RKO (cell line): ENCODE measurements at regions not wholly inside any gene's neighbourhood (a gene's known extent, or its start where the extent isn't known, plus 50 kb on each side); places are given as distances from the start of the nearest gene placed in this dataset.
"Not testable (repeated sequence)": the region's sequence is repeated elsewhere in the genome, so short reads cannot be mapped to it uniquely, and the experiment has no call there.

Source experiments
- DNase-seq: peaks from one replicate; pipeline ENCODE4 v3.0.0-alpha.2; 2016; ENCODE audit warnings: low spot score

GRCh38 chr18:38575023-38575422 lies 1009.4 kb upstream of the CELF4 start:
- DNase-seq, result no peak

GRCh38 chr18:38572554-38573111 lies 1007.0 kb upstream of the CELF4 start:
- DNase-seq, result no peak

DNA sequence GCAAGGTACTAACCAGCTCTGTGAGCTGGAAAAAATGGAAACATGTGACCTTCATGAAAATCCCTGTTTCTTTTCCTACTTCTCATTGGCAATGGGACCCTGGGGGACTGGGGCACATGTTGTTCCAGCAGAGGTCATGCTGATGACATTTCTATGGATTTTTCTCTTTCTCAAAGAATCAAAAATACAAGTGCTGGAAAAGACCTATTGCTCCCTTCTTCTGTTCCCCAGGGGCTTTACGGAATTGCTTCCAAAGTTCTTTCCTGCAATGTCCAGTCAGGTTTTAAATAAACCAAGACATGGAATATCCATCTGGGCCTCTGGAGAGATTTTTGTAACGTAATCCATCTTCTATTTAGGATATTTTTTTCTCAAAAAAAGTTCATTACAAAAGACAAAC lies 1006.1 kb upstream of the CELF4 start:
- no peak for DNase-seq

GRCh38 chr18:38565513-38565912 lies 999.9 kb upstream of the CELF4 start:
- no peak for DNase-seq

DNA sequence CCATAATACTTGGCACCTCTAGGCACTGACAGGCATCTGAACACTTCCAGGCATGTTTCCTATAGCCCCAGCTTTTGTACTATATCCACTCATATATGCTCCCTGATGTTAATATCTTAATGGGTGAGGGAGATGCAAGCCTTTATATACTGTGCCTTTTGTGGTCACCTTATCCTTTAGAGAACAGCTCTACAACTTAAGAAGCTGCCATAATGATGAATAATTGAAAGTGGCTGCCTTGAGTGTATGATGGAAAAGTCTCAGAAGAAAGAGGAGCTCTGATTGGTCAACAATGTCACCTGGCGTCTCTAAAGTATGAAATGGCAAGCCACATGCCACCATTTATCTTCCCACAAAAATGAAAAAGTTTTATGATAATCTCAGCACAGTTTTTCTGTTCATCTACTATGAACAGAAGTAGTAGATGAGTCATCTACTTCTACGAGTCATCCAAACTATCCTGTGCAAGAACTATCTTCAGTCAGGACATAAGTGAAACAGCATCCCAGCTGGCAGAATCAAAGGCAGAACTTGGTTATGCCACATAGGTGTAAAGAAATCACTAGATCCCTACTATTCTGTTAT lies 997.9 kb upstream of the CELF4 start:
- peak; percentile 4 for DNase-seq

DNA sequence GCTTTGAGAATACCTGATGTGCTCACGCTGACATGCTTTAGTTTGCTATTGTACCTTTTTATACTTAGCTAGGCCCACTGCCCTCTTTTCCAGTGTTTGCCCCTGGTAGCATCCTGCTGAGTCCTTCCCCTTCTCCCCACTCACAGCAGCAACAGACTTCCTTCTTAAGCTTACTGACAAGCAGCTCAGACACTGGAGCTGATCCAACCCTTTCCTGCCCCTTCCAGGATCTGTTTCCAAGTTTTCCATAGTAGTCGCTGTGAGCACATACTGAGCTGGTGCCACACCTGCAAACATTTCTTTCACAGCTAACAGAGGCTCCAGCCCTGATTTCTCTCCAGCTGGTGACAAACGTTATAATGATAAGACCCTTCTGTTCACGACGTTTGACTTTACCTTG lies 991.4 kb upstream of the CELF4 start:
- no peak for DNase-seq

- no peak for DNase-seq
Observed at GRCh38 chr18:38552732-38553321, 987.2 kb upstream of the CELF4 start.

GRCh38 chr18:38551881-38552280 lies 986.3 kb upstream of the CELF4 start:
- no peak for DNase-seq

DNA sequence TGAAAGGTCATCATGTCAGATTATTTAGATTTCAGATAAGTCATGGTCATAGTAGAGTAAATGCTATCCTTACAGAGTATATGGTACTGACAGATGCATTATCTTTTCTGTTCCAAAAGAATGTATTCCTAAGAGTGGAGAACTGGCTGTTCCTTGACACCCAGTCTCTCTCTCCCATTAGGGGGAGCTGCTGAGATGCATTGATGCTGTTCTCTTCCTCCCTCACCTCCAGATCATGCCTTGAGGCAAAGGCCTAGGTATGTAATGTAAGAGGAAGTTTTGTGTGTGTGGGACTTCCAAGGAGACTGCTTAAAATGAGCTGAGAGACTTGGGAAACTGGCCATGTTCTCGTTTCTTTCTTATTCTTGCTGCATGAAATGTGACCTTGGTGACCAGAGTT lies 979.5 kb upstream of the CELF4 start:
- DNase-seq, result no peak

- no peak for DNase-seq
Observed at GRCh38 chr18:38539856-38540255, 974.3 kb upstream of the CELF4 start.

GRCh38 chr18:38539371-38539770 lies 973.8 kb upstream of the CELF4 start:
- DNase-seq, result no peak

DNA sequence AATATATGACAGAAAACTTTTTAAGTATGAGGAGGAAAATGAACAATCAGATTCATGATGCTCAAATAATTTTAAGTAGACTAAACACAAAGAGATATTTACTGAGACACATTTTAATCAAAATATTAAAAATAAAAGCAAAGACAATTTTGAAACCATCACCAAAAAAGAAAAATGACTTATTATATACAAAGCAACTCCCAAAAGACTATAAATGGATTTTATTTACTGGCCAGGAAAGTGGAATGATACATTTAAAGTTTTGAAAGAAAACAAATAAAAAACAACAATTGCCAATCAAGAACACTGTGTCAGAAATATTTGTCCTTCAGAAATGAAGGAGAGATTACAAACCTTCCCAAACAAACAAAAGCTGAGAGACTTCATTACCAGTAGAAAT lies 968.5 kb upstream of the CELF4 start:
- no peak for DNase-seq

DNA sequence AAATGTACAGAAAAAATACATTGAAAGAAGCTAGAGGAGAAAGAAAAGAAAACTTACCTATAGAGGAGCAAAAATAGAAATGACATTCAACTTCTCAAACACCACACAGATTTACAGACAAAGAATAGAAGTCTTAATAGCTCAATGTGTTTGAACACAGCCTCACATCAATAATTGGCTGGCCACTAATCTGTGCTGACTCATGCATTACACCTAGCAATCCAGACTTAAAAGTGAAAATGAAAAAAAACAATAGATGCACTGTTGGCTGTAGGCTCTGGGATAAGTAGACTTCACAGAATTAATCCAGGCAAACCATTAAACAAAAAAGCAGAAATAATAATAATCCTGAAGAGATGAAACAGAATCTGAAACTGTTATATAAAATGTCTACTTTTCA lies 961.3 kb upstream of the CELF4 start:
- DNase-seq, result peak; percentile 0

DNA sequence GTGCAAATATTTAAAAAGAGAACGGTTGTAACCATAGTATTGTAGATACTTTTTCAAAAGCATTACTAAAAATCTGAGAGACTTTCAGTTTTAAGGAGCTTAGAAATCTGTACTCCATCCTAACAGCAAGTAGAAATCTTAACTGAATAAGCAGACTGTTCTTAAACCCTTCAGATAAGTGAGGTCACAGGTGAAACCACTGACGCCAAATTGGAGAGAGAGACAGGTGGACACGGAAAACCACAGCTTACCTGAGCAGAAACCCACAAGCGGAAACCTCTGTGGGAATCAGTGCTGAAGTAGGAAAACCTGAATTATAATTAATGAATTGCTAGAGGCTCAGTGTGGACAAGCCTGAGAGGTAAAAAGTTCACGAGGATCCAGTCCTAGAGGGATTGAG lies 959.4 kb upstream of the CELF4 start:
- no peak for DNase-seq

GRCh38 chr18:38520786-38521185 lies 955.2 kb upstream of the CELF4 start:
- DNase-seq, result no peak

- DNase-seq, result no peak
Observed at GRCh38 chr18:38502539-38502938, 936.9 kb upstream of the CELF4 start.

DNA sequence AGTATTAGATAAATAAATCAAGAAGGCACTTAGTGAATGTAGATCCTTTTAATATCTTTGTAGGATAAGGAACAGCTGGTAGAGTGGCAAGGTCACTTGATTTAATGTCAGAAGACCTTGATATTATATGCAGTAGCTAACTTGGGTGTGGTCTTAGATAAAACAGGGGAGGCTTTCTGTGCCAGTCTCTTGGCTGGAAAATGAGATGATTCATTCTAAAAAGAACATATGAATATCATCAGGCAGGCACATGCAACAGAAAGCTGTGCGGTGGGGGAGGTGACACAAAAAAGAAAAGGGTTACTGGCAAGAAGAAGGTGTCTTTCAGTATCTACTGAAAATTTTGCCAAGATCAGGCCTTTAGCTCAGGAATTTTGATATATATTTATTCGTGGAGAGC lies 931.7 kb upstream of the CELF4 start:
- DNase-seq, result no peak

DNA sequence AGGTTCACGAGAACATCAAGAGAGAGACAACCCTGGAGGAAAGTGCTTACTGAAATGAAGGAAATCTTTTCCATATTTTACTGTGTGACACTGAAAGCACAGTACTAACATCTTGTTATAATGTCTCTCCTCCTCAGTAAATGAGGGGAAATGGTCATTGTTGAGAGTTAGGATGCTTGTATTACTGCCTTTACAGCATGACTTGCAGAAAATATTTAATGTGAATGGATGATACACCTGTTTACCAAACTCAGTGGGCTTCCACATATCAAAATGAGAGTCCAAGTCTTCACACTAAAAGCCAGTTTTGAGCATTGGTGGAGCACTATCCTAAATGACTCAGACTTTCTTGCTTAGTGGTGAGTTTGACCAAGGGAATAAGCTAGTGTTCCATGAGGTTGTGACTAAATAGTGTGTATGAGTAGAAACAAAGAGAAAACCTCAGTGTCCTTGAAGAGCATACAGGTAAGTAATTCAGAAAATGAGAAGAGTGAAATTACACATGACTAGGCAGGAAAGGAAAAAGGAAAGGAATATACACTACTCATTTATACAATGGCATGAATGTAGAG lies 930.7 kb upstream of the CELF4 start:
- no peak for DNase-seq

DNA sequence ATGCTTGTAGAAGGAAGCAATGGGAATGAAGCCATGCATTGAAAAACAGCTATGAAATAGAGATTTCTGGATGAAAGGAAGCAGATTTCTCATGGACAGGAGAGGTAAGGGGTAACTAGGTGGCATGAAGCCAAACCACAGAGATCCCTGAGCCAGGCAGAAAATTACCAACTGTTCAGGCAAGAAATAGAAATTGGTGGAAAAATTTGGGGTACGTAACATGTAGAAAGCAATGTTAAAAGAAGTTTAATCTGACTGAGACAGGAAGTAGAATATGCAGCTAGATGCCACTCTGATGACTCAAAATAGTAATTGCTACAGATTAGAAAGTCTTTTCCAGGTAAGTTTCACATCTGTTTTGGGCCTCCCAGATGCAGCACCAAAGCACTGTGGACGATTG lies 928.5 kb upstream of the CELF4 start:
- no peak for DNase-seq

- DNase-seq, result no peak
Observed at GRCh38 chr18:38491195-38491594, 925.6 kb upstream of the CELF4 start.

- not testable (repeated sequence) for DNase-seq
Observed at GRCh38 chr18:38489721-38490120, 924.1 kb upstream of the CELF4 start.

DNA sequence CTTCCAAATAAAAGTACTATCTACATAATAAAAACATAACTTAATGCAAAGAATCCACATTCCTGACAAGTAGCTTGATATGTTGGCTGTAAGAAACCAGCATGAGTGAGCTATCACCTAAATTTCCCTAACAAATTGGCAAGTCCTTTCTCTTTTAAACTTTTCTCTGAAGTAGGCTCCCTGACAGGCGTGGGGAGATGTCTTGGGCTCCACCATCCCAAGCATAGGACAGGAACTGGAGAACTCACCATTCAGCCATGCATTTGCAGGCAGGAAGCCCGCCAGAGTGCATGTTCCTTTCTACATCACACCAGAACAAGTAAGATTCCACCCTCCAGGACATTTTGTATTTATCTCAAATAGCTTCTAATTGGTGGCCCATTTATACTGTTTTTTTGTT lies 921.9 kb upstream of the CELF4 start:
- no peak for DNase-seq

DNA sequence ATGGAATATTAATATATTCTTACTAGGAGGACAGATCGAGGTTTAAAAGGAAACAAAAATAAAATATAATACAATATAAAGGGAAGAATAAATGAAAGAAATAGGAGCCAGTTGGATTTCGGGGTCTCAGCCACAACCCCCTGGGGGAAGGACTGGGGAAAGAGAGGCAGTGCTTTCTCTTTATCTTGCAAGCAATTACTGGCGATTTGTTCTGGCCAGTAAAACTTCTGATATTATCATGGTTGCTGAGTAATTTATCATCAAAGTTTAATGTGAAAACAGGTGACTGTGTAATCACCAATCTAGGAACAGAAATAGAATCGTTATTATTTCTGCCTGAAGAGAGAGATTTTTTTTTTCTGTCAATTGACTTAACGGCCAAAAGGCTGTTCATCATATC lies 917.7 kb upstream of the CELF4 start:
- no peak for DNase-seq

GRCh38 chr18:38481576-38481975 lies 916.0 kb upstream of the CELF4 start:
- no peak for DNase-seq
